ENCODE measurements at regions not wholly inside any gene's neighbourhood (a gene's known extent, or its start where the extent isn't known, plus 50 kb on each side); places are given as distances from the start of the nearest gene placed in this dataset.

DNA sequence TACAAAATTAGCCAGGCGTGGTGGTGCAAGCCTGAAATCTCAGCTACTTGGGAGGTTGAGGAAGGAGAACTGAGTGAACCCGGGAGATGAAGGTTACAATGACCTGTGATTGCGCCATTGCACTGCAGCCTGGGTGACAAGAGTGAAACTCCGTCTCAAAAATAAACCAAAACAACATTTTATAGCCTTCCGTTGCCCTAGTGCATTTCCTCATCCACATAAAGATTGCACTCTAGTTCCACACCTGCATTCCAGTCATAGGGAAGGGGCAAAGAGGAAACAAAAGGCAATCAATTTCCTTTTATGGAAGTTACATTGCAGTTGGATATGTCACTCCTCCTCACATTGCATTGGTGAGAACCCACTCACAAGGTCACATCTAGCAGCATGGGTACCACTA is 182.7 kb upstream of the ARG1 start (continued):
- TF ChIP-seq CTCF (conservative IDR thresholded peaks at IDR 0.05; ENCODE audit: low read depth, low read length) (no peak), MXI1 (IDR thresholded peaks at IDR 0.05; ENCODE audit: borderline replicate concordance, low read depth, low read length) (no peak), MAZ (IDR thresholded peaks at IDR 0.05; ENCODE audit: borderline replicate concordance, low read depth, low read length) (no peak), RAD21 (IDR thresholded peaks at IDR 0.05; ENCODE audit: low read length) (no peak), CEBPB (IDR thresholded peaks at IDR 0.05; ENCODE audit: low read depth, low read length) (no peak)

GRCh38 chr6:131391116-131391515 is 181.9 kb upstream of the ARG1 start:
- Histone ChIP-seq H3K23ac (ENCODE audit: low read depth, low read length) (no peak overlapping the region), H3K18ac (ENCODE audit: low read depth, low read length) (no peak overlapping the region), H4K20me1 (ENCODE audit: insufficient read depth, low read length) (no peaks in the 10 kb centered on the region), H2BK120ac (ENCODE audit: low read depth, low read length) (no peak overlapping the region), H4K91ac (ENCODE audit: insufficient read depth, low read depth, low read length) (no peak overlapping the region), H2AFZ (replicated peaks; ENCODE audit: low read length, poor library complexity) (no peak overlapping the region), H3K4me1 (ENCODE audit: control insufficient read depth, insufficient read depth, low read length) (no peaks in the 10 kb centered on the region), H3K4me3 (ENCODE audit: insufficient read depth, low read depth, low read length) (no peak overlapping the region), H3K27me3 (ENCODE audit: control insufficient read depth, insufficient read depth, low read length) (peaks cover 10% of the 10 kb centered on the region), H3K14ac (replicated peaks; ENCODE audit: low read depth, low read length) (no peak overlapping the region), H4K8ac (ENCODE audit: low read depth in 2 of 2, low read length in 2 of 2) (no peak overlapping the region), H3K9ac (ENCODE audit: low read depth, low read length) (no peak overlapping the region), H3K56ac (ENCODE audit: extremely low read depth, insufficient read depth, low read length) (no peak overlapping the region), H3K36me3 (ENCODE audit: control insufficient read depth, insufficient read depth, low read length) (no peaks in the 10 kb centered on the region), H2AK5ac (ENCODE audit: low read depth, low read length) (no peak overlapping the region), H3K4ac (ENCODE audit: low read depth, low read length) (no peak overlapping the region), H3K4me2 (ENCODE audit: low read depth, low read length) (no peak overlapping the region), H3K27ac (ENCODE audit: insufficient read depth, low read length) (no peak overlapping the region), H3K9me3 (ENCODE audit: control insufficient read depth, insufficient read depth, low read length) (no peaks in the 10 kb centered on the region), H2BK5ac (ENCODE audit: low read depth, low read length, poor library complexity, severe bottlenecking) (no peak overlapping the region), H3K79me1 (ENCODE audit: low read depth in 1 of 2, low read length in 2 of 2) (no peaks in the 10 kb centered on the region), H2BK15ac (ENCODE audit: low read depth, low read length) (no peak overlapping the region), H3K9me1 (ENCODE audit: insufficient read depth, low read length) (no peaks in the 10 kb centered on the region), H4K5ac (ENCODE audit: low read depth, low read length) (no peak overlapping the region), H2AK9ac (replicated peaks; ENCODE audit: low read depth, low read length, poor library complexity) (no peak overlapping the region), H2BK20ac (ENCODE audit: low read depth, low read length) (no peak overlapping the region)
- ChIA-PET CTCF (no interaction called here), POLR2A (ENCODE audit: unreplicated experiment) (no interaction called here)
- dilution Hi-C loops (cut with HindIII; ENCODE audit: low sequenced_read_pairs, unreplicated experiment) = no loop called here
- no TSS peak for BruUV-seq (replicated peaks)
- in situ Hi-C loops (cut with MboI; ENCODE audit: low sequenced_read_pairs) = no loop called here
- DNase-seq = no peak
- WGBS, 2 experiments (ENCODE audit: extremely low coverage in 2 of 2, insufficient read length in 1 of 2) = 60% methylated on average over 1 of the region's 1 CpG; no CpG with 5 or more reads in 1 of the 2 experiments
- ATAC-seq (ENCODE audit: low read depth) = no peak
- intact Hi-C loops (cut with micrococcal nuclease) = no loop called here
- no peak for TF ChIP-seq RCOR1 (IDR thresholded peaks at IDR 0.05; ENCODE audit: insufficient replicate concordance, low read length)
- no peak for TF ChIP-seq RAD21 (IDR thresholded peaks at IDR 0.05; ENCODE audit: low read length)
- no peak for TF ChIP-seq MAZ (IDR thresholded peaks at IDR 0.05; ENCODE audit: borderline replicate concordance, low read depth, low read length)
- no peak for TF ChIP-seq BHLHE40 (IDR thresholded peaks at IDR 0.05; ENCODE audit: low read depth, low read length)
- TF ChIP-seq ELK1 (IDR thresholded peaks at IDR 0.05; ENCODE audit: borderline replicate concordance, low read depth, low read length) = no peak
- no peak for TF ChIP-seq RFX5 (IDR thresholded peaks at IDR 0.05; ENCODE audit: low read depth, low read length)
- no peak for TF ChIP-seq CTCF (conservative IDR thresholded peaks at IDR 0.05; ENCODE audit: low read depth, low read length)
- TF ChIP-seq POLR2A (IDR thresholded peaks at IDR 0.05; ENCODE audit: low read depth, low read length) = no peak
- TF ChIP-seq CEBPB (IDR thresholded peaks at IDR 0.05; ENCODE audit: low read depth, low read length) = no peak
- no peak for TF ChIP-seq SMC3 (IDR thresholded peaks at IDR 0.05; ENCODE audit: low read depth, low read length)
- no peak for TF ChIP-seq FOS (IDR thresholded peaks at IDR 0.05; ENCODE audit: low read depth, low read length)
